Upper lobe of left lung (tissue), 4 donors: ENCODE measurements at regions not wholly inside any gene's neighbourhood (a gene's known extent, or its start where the extent isn't known, plus 50 kb on each side); places are given as distances from the start of the nearest gene placed in this dataset.
A peak's percentile ranks its signal among the peaks of the same experiment; 100 is the strongest.

ENCODE experiments used
- POLR2AphosphoS5 ChIP-seq, 2 donors: sonication (generic); formaldehyde crosslinking; IDR thresholded peaks; one replicate each; pipeline ENCODE4 v1.5.1; 2017; ENCODE audit warnings: antibody characterized with exemption in 2 of 2
- TF ChIP-seq, protein P1 (sequence below), 6 experiments: fragments of 450-650 bp in 4 of 6; fragments of 200-600 bp in 2 of 6; sonication (generic) in 2 of 6; IDR thresholded peaks; one replicate each; pipeline ENCODE4 v1.5.1; 2016 to 2019; ENCODE audit warnings: antibody characterized with exemption in 6 of 6

DNA sequence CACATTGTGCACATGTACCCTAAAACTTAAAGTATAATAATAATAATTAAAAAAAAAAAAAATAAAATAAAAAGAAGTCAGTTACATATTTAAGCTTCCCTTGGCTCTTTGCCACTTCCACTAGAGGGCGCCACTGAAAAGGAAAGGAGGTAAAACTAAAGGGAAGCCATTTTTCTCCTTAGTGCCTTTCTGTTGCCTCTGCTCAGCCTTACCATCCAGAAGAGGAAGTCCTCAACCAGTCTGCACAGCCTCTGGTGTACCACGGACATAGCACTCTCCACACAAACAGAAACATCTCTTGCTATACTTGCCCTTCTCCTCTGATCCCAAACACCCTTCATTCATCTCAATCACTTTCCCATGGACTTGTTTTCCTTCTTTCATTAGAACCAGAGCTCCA lies 169.0 kb upstream of the EEA1 start:
- TF ChIP-seq, protein P1, sequence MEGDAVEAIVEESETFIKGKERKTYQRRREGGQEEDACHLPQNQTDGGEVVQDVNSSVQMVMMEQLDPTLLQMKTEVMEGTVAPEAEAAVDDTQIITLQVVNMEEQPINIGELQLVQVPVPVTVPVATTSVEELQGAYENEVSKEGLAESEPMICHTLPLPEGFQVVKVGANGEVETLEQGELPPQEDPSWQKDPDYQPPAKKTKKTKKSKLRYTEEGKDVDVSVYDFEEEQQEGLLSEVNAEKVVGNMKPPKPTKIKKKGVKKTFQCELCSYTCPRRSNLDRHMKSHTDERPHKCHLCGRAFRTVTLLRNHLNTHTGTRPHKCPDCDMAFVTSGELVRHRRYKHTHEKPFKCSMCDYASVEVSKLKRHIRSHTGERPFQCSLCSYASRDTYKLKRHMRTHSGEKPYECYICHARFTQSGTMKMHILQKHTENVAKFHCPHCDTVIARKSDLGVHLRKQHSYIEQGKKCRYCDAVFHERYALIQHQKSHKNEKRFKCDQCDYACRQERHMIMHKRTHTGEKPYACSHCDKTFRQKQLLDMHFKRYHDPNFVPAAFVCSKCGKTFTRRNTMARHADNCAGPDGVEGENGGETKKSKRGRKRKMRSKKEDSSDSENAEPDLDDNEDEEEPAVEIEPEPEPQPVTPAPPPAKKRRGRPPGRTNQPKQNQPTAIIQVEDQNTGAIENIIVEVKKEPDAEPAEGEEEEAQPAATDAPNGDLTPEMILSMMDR (IDR thresholded peaks at IDR 0.05): peak; percentile 15 to 55 (median 37)
- no peak for TF ChIP-seq POLR2AphosphoS5 (IDR thresholded peaks at IDR 0.05)
